ENCODE measurements at regions not wholly inside any gene's neighbourhood (a gene's known extent, or its start where the extent isn't known, plus 50 kb on each side); places are given as distances from the start of the nearest gene placed in this dataset.

DNA sequence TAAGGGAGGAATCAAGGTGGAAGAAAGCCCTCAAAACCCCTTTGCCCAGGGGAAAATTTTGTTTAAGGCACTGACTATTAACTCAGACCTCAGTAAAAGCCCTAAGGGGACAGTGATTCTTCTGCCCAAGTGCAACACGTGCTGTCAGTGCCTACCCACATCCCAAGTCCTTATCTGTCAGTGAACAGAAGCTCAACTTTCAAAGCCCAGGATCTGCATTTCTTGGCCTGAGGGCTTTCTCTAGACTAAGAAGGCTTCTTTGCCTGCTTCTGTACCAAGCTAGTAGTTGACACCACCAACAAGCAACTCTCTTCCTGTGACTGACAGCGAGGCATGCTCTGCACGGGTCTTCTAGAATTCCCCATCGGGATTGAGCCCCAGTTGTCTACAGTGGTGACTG is 416.0 kb upstream of the SPTLC3 start:
- ChIA-PET POLR2A (no interaction called here), CTCF (no interaction called here)
- H3K36me3 ChIP-seq (ENCODE audit: control insufficient read depth in 2 of 2, insufficient read depth in 1 of 2, low read length in 2 of 2), result no peaks in the 10 kb centered on the region
- no peak overlapping the region for H3K4me3 ChIP-seq (ENCODE audit: low read depth, low read length)
- TF ChIP-seq ZNF549 (tag by site-specific recombination; IDR thresholded peaks at IDR 0.05) (no peak), TRIM28 (IDR thresholded peaks at IDR 0.05; ENCODE audit: borderline replicate concordance, low read length) (no peak), ZFP3 (tag by site-specific recombination; IDR thresholded peaks at IDR 0.05; ENCODE audit: low read depth) (no peak), ZNF174 (tag by site-specific recombination; IDR thresholded peaks at IDR 0.05) (no peak), REPIN1 (tag by site-specific recombination; IDR thresholded peaks at IDR 0.05; ENCODE audit: low read depth) (no peak), ZNF155 (tag by site-specific recombination; IDR thresholded peaks at IDR 0.05) (no peak)
- TF ChIP-seq, protein P1, sequence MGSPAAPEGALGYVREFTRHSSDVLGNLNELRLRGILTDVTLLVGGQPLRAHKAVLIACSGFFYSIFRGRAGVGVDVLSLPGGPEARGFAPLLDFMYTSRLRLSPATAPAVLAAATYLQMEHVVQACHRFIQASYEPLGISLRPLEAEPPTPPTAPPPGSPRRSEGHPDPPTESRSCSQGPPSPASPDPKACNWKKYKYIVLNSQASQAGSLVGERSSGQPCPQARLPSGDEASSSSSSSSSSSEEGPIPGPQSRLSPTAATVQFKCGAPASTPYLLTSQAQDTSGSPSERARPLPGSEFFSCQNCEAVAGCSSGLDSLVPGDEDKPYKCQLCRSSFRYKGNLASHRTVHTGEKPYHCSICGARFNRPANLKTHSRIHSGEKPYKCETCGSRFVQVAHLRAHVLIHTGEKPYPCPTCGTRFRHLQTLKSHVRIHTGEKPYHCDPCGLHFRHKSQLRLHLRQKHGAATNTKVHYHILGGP (tag by site-specific recombination; IDR thresholded peaks at IDR 0.05), result no peak
- peaks cover 2% of the 10 kb centered on the region; the same call in 1 of the 2 replicates for H3K4me1 ChIP-seq (ENCODE audit: control insufficient read depth, insufficient read depth, low read length)
- no peak overlapping the region for H3K27ac ChIP-seq (ENCODE audit: extremely low read depth, low read depth, low read length)
- H3K9me3 ChIP-seq (ENCODE audit: control insufficient read depth, insufficient read depth, low read depth, low read length), result no peaks in the 10 kb centered on the region

DNA sequence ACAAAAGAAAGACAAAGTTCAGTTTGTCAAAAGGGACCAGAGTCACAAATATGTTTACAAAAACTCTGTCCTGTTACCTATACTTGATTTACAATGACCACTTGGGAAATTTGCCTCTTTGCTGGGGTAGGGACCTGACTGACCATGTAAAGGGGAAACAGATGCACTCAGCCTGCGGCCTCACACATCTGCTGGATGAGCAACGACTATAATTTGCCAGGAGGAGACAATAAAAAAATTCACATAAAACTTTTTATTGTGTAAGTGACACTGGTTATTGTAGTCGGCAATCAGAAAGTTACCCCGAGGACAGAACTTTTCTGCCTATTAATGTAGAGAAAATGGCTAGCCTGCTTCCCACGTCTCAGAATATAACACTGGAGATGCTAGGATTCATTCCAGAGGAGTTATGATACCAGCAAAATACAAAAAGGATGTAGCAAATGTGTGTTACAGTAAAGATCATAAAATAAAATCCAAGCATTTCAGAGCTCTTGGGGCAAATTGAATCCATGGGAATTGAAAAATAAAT is 415.4 kb upstream of the SPTLC3 start:
- Histone ChIP-seq H3K36me3 (ENCODE audit: control insufficient read depth in 2 of 2, insufficient read depth in 1 of 2, low read length in 2 of 2) (no peaks in the 10 kb centered on the region), H3K27ac (ENCODE audit: extremely low read depth, low read depth, low read length) (no peak overlapping the region), H3K4me3 (ENCODE audit: low read depth, low read length) (no peak overlapping the region), H3K9me3 (ENCODE audit: control insufficient read depth, insufficient read depth, low read depth, low read length) (no peaks in the 10 kb centered on the region), H3K4me1 (ENCODE audit: control insufficient read depth, insufficient read depth, low read length) (peaks cover 2% of the 10 kb centered on the region; the same call in 1 of the 2 replicates)
- ChIA-PET CTCF (no interaction called here), POLR2A (no interaction called here)
- TF ChIP-seq, protein P2, sequence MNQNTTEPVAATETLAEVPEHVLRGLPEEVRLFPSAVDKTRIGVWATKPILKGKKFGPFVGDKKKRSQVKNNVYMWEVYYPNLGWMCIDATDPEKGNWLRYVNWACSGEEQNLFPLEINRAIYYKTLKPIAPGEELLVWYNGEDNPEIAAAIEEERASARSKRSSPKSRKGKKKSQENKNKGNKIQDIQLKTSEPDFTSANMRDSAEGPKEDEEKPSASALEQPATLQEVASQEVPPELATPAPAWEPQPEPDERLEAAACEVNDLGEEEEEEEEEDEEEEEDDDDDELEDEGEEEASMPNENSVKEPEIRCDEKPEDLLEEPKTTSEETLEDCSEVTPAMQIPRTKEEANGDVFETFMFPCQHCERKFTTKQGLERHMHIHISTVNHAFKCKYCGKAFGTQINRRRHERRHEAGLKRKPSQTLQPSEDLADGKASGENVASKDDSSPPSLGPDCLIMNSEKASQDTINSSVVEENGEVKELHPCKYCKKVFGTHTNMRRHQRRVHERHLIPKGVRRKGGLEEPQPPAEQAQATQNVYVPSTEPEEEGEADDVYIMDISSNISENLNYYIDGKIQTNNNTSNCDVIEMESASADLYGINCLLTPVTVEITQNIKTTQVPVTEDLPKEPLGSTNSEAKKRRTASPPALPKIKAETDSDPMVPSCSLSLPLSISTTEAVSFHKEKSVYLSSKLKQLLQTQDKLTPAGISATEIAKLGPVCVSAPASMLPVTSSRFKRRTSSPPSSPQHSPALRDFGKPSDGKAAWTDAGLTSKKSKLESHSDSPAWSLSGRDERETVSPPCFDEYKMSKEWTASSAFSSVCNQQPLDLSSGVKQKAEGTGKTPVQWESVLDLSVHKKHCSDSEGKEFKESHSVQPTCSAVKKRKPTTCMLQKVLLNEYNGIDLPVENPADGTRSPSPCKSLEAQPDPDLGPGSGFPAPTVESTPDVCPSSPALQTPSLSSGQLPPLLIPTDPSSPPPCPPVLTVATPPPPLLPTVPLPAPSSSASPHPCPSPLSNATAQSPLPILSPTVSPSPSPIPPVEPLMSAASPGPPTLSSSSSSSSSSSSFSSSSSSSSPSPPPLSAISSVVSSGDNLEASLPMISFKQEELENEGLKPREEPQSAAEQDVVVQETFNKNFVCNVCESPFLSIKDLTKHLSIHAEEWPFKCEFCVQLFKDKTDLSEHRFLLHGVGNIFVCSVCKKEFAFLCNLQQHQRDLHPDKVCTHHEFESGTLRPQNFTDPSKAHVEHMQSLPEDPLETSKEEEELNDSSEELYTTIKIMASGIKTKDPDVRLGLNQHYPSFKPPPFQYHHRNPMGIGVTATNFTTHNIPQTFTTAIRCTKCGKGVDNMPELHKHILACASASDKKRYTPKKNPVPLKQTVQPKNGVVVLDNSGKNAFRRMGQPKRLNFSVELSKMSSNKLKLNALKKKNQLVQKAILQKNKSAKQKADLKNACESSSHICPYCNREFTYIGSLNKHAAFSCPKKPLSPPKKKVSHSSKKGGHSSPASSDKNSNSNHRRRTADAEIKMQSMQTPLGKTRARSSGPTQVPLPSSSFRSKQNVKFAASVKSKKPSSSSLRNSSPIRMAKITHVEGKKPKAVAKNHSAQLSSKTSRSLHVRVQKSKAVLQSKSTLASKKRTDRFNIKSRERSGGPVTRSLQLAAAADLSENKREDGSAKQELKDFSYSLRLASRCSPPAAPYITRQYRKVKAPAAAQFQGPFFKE (tag by site-specific recombination; IDR thresholded peaks at IDR 0.05; ENCODE audit: borderline replicate concordance), result no peak
- TF ChIP-seq ZNF555 (tag by site-specific recombination; conservative IDR thresholded peaks at IDR 0.05) (no peak), ZBTB21 (tag by site-specific recombination; IDR thresholded peaks at IDR 0.05) (no peak), ZNF585B (tag by site-specific recombination; IDR thresholded peaks at IDR 0.05) (no peak), ZNF274 (IDR thresholded peaks at IDR 0.05; ENCODE audit: low read length) (no peak), ZNF274 (tag by site-specific recombination; IDR thresholded peaks at IDR 0.05; ENCODE audit: borderline replicate concordance) (no peak), ZNF211 (tag by site-specific recombination; IDR thresholded peaks at IDR 0.05; ENCODE audit: low read depth) (no peak), ZNF776 (tag by site-specific recombination; IDR thresholded peaks at IDR 0.05; ENCODE audit: borderline replicate concordance) (no peak), KLF8 (tag by site-specific recombination; IDR thresholded peaks at IDR 0.05) (no peak), ZNF202 (tag by site-specific recombination; IDR thresholded peaks at IDR 0.05; ENCODE audit: borderline replicate concordance) (no peak), ZBTB8A (tag by site-specific recombination; IDR thresholded peaks at IDR 0.05) (no peak), ZNF19 (tag by site-specific recombination; IDR thresholded peaks at IDR 0.05; ENCODE audit: low read depth) (no peak), ZNF626 (tag by site-specific recombination; IDR thresholded peaks at IDR 0.05) (no peak), TRIM28 (IDR thresholded peaks at IDR 0.05; ENCODE audit: borderline replicate concordance, low read length) (no peak), ZFP3 (tag by site-specific recombination; IDR thresholded peaks at IDR 0.05; ENCODE audit: low read depth) (no peak)
- TF ChIP-seq, protein P3, sequence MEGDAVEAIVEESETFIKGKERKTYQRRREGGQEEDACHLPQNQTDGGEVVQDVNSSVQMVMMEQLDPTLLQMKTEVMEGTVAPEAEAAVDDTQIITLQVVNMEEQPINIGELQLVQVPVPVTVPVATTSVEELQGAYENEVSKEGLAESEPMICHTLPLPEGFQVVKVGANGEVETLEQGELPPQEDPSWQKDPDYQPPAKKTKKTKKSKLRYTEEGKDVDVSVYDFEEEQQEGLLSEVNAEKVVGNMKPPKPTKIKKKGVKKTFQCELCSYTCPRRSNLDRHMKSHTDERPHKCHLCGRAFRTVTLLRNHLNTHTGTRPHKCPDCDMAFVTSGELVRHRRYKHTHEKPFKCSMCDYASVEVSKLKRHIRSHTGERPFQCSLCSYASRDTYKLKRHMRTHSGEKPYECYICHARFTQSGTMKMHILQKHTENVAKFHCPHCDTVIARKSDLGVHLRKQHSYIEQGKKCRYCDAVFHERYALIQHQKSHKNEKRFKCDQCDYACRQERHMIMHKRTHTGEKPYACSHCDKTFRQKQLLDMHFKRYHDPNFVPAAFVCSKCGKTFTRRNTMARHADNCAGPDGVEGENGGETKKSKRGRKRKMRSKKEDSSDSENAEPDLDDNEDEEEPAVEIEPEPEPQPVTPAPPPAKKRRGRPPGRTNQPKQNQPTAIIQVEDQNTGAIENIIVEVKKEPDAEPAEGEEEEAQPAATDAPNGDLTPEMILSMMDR (tag by site-specific recombination; IDR thresholded peaks at IDR 0.05), result no peak
- TF ChIP-seq, protein P4, sequence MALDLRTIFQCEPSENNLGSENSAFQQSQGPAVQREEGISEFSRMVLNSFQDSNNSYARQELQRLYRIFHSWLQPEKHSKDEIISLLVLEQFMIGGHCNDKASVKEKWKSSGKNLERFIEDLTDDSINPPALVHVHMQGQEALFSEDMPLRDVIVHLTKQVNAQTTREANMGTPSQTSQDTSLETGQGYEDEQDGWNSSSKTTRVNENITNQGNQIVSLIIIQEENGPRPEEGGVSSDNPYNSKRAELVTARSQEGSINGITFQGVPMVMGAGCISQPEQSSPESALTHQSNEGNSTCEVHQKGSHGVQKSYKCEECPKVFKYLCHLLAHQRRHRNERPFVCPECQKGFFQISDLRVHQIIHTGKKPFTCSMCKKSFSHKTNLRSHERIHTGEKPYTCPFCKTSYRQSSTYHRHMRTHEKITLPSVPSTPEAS (tag by site-specific recombination; IDR thresholded peaks at IDR 0.05), result no peak
